Mucosa of rectum (tissue), 2 donors: ENCODE measurements at regions not wholly inside any gene's neighbourhood (a gene's known extent, or its start where the extent isn't known, plus 50 kb on each side); places are given as distances from the start of the nearest gene placed in this dataset.

Source experiments
- H3K27ac ChIP-seq, 2 donors: one replicate each; pipeline ENCODE4 v1.7.0; 2013; ENCODE audit warnings: inconsistent platforms in 2 of 2, low read depth in 2 of 2, low read length in 2 of 2
- H3K27me3 ChIP-seq, 2 donors: one replicate each; pipeline ENCODE4 v1.7.0; 2013; ENCODE audit warnings: low read length in 2 of 2; ENCODE audit not compliant: control insufficient read depth in 2 of 2, insufficient read depth in 2 of 2
- H3K36me3 ChIP-seq, 2 donors: one replicate each; pipeline ENCODE4 v1.7.0; 2013; ENCODE audit warnings: low read length in 2 of 2; ENCODE audit not compliant: control insufficient read depth in 2 of 2, insufficient read depth in 2 of 2
- H3K4me1 ChIP-seq, 2 donors: one replicate each; pipeline ENCODE4 v1.7.0; 2013; ENCODE audit warnings: low read length in 2 of 2, mild to moderate bottlenecking in 1 of 2; ENCODE audit not compliant: control insufficient read depth in 2 of 2, insufficient read depth in 2 of 2
- H3K4me3 ChIP-seq, 2 donors: one replicate each; pipeline ENCODE4 v1.7.0; 2013; ENCODE audit warnings: low read length in 2 of 2
- H3K9ac ChIP-seq, 2 donors: one replicate each; pipeline ENCODE4 v1.7.0; 2013; ENCODE audit warnings: low read length in 2 of 2, low read depth in 1 of 2, mild to moderate bottlenecking in 1 of 2
- H3K9me3 ChIP-seq, 2 donors: one replicate each; pipeline ENCODE4 v1.7.0; 2013; ENCODE audit warnings: low read length in 2 of 2; ENCODE audit not compliant: control insufficient read depth in 2 of 2
- donor health status: healthy.
- donor health status: Normal muscosa, but diverticular disease.

- no peaks in the 10 kb centered on the region for H3K36me3 ChIP-seq
- no peak overlapping the region for H3K27ac ChIP-seq
- H3K27me3 ChIP-seq, result peaks cover 0 to 4% of the 10 kb centered on the region in 2 donors
- no peak overlapping the region for H3K9ac ChIP-seq
- H3K9me3 ChIP-seq, result no peaks in the 10 kb centered on the region
- H3K4me3 ChIP-seq, result no peak overlapping the region
- no peaks in the 10 kb centered on the region for H3K4me1 ChIP-seq
Measured at GRCh38 chr20:39222101-39222500, 260.0 kb downstream of the DHX35 start.

- Histone ChIP-seq H3K27me3 (no peaks in the 10 kb centered on the region), H3K4me3 (no peak overlapping the region), H3K27ac (no peak overlapping the region), H3K4me1 (no peaks in the 10 kb centered on the region), H3K9me3 (no peaks in the 10 kb centered on the region), H3K36me3 (no peaks in the 10 kb centered on the region), H3K9ac (no peak overlapping the region)
Measured at GRCh38 chr20:39216195-39216594, 254.1 kb downstream of the DHX35 start.

- no peak overlapping the region for H3K9ac ChIP-seq
- H3K27ac ChIP-seq, result no peak overlapping the region
- peaks cover 0 to 2% of the 10 kb centered on the region in 2 donors for H3K4me1 ChIP-seq
- H3K4me3 ChIP-seq, result no peak overlapping the region
- no peaks in the 10 kb centered on the region for H3K27me3 ChIP-seq
- H3K36me3 ChIP-seq, result no peaks in the 10 kb centered on the region
- H3K9me3 ChIP-seq, result no peaks in the 10 kb centered on the region
Measured at GRCh38 chr20:39214828-39215227, 252.7 kb downstream of the DHX35 start.

- Histone ChIP-seq H3K36me3 (no peaks in the 10 kb centered on the region), H3K27ac (no peak overlapping the region), H3K4me1 (peaks cover 0 to 2% of the 10 kb centered on the region in 2 donors), H3K4me3 (no peak overlapping the region), H3K27me3 (no peaks in the 10 kb centered on the region), H3K9me3 (no peaks in the 10 kb centered on the region), H3K9ac (no peak overlapping the region)
Measured at GRCh38 chr20:39213476-39214145, 251.5 kb downstream of the DHX35 start.

GRCh38 chr20:39211060-39211748, 249.1 kb downstream of the DHX35 start:
- peaks cover 0 to 2% of the 10 kb centered on the region in 2 donors for H3K4me1 ChIP-seq
- H3K9ac ChIP-seq, result no peak overlapping the region
- no peaks in the 10 kb centered on the region for H3K27me3 ChIP-seq
- no peak overlapping the region for H3K4me3 ChIP-seq
- H3K27ac ChIP-seq, result no peak overlapping the region
- no peaks in the 10 kb centered on the region for H3K36me3 ChIP-seq
- no peaks in the 10 kb centered on the region for H3K9me3 ChIP-seq

GRCh38 chr20:39210341-39211036, 248.3 kb downstream of the DHX35 start:
- Histone ChIP-seq H3K4me1 (peaks cover 0 to 2% of the 10 kb centered on the region in 2 donors), H3K9ac (no peak overlapping the region), H3K27me3 (no peaks in the 10 kb centered on the region), H3K4me3 (no peak overlapping the region), H3K9me3 (no peaks in the 10 kb centered on the region), H3K27ac (no peak overlapping the region), H3K36me3 (no peaks in the 10 kb centered on the region)

GRCh38 chr20:39206899-39207564, 244.9 kb downstream of the DHX35 start:
- no peaks in the 10 kb centered on the region for H3K36me3 ChIP-seq
- H3K4me3 ChIP-seq, result no peak overlapping the region
- peaks cover 0 to 2% of the 10 kb centered on the region in 2 donors for H3K4me1 ChIP-seq
- H3K27ac ChIP-seq, result no peak overlapping the region
- H3K9ac ChIP-seq, result no peak overlapping the region
- no peaks in the 10 kb centered on the region for H3K9me3 ChIP-seq
- H3K27me3 ChIP-seq, result no peaks in the 10 kb centered on the region

GRCh38 chr20:39195582-39196021, 233.5 kb downstream of the DHX35 start:
- no peak overlapping the region for H3K9ac ChIP-seq
- H3K36me3 ChIP-seq, result no peaks in the 10 kb centered on the region
- no peak overlapping the region for H3K4me3 ChIP-seq
- no peaks in the 10 kb centered on the region for H3K27me3 ChIP-seq
- H3K4me1 ChIP-seq, result no peaks in the 10 kb centered on the region
- no peak overlapping the region for H3K27ac ChIP-seq
- H3K9me3 ChIP-seq, result no peaks in the 10 kb centered on the region

- H3K4me1 ChIP-seq, result no peaks in the 10 kb centered on the region
- H3K9ac ChIP-seq, result no peak overlapping the region
Measured at GRCh38 chr20:39190666-39191570, 228.8 kb downstream of the DHX35 start.

More at GRCh38 chr20:39190666-39191570, 228.8 kb downstream of the DHX35 start:
- H3K4me3 ChIP-seq, result no peak overlapping the region
- H3K9me3 ChIP-seq, result no peaks in the 10 kb centered on the region
- no peaks in the 10 kb centered on the region for H3K27me3 ChIP-seq
- H3K36me3 ChIP-seq, result no peaks in the 10 kb centered on the region
- no peak overlapping the region for H3K27ac ChIP-seq
